ENCODE measurements at regions not wholly inside any gene's neighbourhood (a gene's known extent, or its start where the extent isn't known, plus 50 kb on each side); places are given as distances from the start of the nearest gene placed in this dataset.
"Not testable (repeated sequence)": the region's sequence is repeated elsewhere in the genome, so short reads cannot be mapped to it uniquely, and the experiment has no call there.

DNA sequence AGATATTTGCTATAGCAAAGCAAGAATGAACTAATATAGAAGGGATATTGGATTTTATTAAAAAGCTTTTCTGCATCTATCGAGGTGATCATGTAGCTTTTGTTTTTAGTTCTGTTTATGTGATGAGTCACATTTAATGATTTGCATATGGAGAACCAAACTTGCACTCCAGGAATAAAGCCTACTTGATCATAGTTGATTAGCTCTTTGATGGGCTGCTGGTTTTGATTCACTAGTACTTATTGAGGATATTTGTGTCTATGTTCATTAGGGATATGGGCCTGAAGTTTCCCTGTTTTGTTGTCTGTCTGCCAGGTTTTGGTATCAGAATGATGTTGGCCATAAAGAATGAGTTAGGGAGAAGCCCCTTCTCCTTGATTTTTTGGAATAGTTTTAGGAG, 310.7 kb downstream of the ARPP21 start:
- no peak for DNase-seq

DNA sequence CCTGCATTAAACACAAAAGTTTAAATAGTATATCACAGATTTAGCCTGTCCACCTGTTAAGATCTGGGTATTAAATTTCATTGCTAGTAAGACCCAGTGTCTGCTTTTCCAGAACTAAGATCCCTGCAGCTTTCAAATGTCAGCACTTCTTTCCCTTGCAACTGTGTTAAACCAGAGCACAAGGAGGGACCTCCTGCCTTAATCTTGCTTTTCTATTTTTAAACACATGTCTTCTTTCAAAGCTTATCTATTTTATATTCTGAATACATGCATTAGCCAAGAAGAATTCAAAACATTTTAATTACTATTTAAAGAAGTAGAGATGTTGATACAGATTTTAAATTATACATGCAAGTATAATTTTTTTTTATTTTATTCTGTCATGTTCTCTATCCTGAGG, 315.1 kb downstream of the ARPP21 start:
- no peak for DNase-seq

DNA sequence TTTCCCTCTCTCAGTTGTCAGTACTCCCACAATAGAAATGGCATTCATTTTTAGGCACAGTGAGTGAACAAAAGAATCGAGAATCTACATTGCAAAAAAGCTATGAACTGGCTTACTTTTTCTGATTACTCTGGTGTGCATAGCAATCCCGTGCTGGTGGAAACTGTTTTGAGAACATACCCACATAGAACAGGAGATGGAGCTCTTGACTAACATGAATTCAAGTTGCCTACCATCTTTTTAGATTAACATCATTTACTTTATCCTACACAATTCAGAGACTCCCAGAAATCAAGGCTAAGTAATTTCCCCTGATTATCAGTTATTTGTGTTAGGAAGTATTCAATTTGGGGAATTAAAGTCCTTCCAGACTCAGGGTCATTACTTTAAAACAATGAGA, 326.6 kb downstream of the ARPP21 start:
- no peak for DNase-seq

DNA sequence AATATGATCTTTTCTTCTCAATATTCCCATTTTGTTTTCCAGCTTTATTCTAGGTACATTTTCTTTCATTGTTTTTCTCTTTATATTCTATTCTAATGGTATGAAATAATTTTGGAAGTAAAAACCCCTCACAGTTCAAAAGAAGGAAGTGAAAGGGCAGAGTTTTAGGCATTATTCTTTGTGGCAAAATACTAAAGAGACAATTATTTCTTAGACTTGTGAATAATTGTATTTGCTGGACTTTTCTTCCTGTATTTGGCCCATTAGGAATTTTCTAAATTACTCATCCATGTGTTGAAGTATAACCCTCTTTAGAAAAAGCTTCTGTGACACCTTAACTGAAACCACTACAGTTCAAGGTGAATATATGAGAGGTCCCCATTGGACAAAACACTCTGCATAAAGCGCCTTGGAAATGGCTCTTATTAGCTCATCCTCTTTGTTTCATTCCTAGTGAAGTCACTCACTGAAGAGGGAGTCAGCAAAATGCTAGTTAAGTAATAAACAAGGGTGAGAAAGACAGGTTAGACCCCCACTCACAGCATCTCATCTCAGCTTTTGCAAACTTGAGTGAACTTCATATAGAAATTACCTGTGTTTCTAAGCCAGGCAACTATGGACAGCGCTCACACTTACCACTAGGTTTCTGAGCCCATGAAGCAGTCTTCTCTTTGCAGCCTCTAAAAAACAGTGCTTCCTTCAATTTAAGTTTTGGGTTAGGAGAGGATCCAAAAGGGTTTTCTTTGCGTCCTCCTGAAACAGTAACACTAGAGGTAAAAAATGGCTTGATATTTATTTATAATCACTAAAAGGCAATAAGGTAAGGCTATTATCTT, 327.5 kb downstream of the ARPP21 start:
- no peak for DNase-seq

DNA sequence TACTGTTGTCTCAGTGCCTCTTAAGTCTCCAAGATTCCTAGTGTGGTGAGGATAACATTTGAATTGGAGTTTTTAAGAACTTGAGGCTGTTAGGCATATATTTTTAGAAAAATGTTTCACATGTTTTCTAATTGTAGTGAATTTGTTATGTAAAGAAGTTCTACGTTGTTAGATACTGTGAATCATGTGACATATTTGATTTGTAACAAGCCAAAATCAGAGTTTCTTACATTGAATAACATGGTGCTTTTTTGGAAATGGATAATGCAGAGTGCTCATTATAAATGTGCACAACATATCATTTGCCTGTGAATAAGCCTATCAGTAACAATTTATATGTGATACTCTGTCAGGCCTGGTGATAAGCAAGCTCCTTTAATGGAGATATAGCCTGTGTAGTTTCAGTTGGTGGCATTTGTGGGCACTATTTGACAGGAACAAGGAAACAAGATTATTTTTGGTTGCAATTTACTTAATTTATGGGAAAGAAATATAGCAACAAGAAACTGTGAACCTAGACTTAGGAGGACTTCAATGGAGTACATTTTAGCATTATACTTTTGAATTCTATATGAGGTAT, 328.8 kb downstream of the ARPP21 start:
- no peak for DNase-seq

DNA sequence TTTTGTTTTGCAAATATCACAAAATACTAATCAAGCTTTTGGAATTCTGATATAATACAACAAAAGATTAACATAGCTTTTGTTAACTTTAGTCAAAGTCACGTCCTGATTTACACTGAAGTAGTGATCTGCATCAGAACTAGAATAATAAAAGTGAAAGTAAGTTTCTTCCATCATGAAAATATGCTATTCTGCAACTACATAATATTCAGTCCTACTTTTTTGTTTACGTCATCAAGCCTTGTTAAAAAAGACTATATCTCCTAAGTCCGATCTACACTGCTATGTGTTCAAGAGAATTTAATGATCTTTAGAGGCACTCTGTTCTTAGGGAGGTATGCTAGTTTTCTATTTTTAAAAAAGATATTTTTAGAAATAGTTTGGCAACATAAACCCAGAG, 330.1 kb downstream of the ARPP21 start:
- no peak for DNase-seq

DNA sequence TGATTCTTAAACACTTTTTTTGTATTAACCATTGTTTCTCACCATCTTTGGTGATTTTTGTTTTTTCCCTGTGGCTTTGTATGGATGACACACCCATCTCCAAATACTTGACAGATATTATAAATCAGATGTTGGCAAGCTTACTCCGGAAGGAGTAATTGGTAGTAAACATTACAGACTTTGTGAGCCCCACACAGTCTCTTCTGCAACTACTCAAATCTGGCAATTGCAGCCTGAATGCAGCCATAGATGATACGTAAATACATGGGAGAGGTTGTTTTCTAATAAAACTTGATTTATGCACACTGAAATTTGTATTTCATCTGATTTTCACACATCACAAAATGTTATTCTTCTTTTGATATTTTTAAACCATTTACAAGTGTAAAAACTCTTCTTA, 331.5 kb downstream of the ARPP21 start:
- no peak for DNase-seq

DNA sequence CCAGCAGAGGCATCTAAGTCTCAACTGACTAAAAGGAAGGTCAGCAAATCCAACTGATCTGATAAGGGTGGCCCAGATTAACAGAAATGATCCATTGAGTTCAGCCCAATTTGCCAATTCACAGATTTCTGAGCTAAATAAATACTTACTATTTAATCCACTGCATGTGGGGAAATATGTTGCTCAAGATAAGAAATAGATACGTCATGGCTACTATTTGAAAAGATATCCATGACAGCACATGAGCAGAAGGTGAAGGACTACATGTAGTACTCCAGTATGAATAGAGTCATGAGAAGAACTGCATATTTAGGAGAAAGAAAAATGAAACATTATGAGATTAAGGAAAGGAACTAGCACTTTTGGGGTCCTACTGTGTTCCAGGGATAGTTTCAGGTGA, 332.4 kb downstream of the ARPP21 start:
- no peak for DNase-seq

DNA sequence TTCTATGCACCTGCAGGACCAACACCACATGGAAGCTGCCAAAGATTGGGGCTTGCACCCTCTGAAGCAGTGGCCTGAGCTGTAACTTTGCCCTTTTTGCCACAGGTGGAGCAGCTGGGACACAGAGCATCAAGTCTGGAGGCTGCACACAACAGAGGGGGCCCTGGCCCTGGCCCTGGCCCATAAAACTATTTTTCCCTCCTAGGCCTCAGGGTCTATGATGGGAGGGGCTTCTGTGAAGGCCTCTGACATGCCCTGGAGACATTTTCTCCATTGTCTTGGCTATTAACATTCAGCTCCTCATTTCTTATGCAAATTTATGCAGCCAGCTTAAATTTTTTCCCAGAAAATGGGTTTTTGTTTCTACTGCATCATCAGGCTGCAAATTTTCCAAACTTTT, 335.5 kb downstream of the ARPP21 start:
- DNase-seq = no peak

DNA sequence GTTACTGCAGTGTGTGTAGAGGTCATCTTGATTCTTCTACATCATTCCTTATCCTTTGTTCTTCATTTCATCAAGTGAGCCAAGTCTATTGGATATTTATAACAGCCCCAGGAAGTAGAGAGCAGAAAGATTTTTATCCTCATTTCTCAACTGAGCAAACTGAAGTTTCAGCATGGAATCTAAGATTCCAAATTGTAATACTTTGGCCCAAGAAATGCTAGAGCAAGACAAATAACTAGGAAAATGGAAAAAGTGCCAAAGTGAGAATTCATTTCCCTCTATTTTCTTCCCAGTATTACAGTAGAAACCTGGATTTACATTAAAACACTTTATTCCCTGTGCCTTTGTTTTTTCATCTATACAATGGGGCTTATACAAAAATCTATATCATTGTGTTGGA, 346.8 kb downstream of the ARPP21 start:
- DNase-seq = no peak

DNA sequence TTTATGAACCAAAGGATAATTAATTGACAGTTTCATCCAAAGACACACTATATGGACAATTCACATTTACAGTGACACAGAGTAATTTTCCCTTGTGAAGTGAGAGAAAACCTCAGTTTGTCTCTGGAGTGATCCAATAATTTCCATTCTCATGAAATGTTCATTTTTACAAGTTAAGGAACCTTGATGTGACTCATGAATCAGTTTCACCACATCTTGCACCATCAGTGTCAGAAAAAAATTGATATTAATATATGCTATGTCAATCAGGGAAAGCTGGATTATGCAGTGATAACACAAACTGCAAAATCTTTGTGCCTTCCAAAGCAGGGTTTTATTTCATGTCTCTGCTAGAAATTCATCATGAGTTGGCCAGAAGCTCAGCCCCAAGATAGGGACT, 348.1 kb downstream of the ARPP21 start:
- no peak for DNase-seq

DNA sequence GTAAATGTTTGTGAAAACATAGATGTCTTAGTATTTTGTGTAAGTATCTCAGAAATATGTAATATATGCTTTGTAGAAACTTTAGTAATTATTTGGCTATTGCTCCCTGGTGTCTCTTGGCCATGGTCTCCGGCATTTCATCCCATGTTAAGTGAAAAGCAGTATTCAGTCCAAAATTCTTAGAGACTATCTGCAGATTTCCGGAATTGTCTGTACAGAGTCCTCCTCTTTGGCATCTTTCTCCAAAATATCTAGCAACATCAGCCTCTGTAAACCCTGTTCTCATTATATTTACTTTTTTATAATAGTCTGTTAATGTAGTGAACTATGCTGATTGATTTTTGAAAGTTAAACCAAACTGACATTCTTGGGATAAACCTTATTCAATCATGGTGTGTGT, 352.7 kb downstream of the ARPP21 start:
- no peak for DNase-seq

DNA sequence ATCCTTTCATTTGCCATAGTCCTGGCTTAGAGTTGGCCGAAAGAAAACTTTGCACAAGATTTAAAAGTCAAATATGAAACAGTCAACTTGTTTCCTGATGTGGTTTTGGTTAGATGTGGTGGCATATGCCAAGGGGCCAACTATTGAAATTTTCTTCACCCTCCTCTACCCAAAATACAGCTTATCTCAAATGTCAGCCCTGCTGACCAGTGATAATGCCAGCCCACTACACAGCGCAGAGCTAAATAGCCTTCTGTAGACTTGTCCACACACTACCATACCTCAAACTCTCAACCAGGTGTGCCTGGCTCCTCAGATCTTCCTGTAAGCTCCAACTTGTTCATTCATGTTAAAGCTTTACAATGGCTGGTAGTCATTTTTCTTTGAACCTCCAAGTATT, 368.5 kb upstream of the STAC start:
- no peak for DNase-seq

DNA sequence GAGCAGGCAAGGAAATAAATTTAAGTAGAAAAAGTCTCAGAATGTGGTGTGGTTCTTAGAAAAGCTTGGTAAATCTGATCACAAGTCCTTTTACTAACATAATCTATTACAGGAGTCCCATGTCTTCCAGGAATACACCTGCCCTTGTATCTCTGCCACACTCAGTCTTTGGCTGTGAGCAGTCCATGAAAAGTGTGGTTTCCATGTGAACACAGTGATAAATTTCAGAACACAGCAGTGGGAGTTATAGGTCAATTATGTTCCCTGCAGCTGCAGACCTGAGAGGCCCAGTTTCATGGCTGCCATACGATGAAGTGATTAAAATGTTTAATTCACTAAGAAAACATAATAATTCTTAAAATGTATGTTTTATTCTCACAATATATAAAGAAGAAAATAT, 366.9 kb upstream of the STAC start:
- DNase-seq = no peak

DNA sequence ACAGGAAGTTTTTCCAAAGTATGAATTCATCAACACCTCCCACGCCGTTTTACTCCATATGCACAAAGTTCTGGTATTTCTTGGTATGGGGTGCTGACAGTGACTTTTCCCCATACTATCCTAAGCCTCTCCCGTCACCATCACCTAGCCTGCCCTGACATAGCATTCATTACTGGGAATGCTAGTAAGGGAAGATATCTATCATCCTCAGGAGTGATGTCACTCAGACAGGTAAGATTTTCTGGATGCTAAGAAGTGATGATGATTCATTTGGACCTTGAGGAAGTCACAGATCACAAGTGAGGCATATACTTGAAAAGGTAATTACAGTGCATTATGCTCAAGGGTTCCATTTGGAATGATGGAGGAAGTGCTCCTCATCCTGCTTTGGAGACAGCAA, 355.1 kb upstream of the STAC start:
- DNase-seq = no peak

DNA sequence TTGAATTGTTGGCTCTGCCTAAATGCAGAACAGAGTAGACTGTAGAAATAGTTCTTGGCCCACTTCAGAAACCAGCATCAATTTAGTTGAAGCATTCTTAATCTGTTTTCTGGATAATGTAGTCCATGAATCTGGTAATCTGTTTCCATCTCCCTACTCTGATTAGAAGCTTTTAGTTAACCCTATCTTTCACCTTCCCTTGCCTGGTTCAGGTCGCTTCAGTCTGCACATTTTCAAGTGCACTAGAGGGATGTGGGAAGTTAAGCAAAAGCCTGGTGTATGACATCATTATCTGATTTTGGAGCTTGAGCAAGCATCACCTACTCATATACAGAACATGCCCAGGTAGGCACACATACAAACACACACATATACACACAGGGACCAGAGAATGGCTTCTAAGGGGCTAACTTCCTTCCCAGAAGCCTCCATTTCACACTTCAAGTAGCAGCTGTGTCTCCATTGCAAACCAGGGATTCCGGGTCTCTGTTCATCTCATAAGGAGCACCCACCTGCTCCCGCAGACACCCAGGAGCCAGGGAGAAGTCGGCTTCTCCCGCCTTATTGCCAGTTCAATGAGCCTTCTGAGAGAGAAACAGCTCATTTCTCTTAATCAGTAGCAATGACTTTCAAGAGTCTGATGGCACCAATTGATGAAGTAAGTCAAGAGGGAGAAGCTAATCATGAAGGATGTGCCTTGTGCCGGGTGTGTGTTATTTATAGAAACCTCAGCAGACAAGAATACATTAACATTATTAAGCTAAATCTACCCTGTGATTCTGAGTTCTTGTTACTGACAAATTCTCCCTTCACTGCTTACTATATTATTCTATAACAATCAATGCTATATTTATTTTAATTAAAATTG, 347.9 kb upstream of the STAC start:
- DNase-seq = no peak

DNA sequence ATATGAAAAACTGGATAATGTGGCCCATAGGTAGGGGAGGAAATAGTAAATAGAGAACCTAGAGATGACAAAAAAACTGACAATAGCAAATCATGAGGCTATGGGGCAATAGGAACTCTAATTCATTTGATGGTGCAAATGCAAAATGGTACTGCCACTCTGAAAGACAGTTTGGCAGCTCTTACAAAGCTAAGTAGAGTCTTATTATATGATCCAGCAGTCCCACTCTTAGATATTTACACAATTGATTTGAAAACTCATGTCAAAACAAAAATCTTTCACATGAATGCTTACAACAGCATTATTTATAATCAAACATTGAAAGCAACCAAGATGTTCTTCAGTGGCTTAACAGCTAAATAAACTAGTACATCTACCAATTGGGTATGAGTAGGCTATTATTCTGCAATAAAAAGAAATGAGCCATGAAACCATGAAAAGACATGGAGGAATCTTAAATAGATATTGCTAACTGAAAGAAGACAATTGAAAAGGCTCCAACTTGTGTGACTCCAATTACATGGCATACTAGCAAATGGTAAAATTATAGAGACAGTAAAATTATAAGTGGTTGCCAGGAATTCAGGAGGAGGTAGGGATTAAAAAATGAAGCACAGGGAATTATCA, 321.8 kb upstream of the STAC start:
- DNase-seq = no peak

DNA sequence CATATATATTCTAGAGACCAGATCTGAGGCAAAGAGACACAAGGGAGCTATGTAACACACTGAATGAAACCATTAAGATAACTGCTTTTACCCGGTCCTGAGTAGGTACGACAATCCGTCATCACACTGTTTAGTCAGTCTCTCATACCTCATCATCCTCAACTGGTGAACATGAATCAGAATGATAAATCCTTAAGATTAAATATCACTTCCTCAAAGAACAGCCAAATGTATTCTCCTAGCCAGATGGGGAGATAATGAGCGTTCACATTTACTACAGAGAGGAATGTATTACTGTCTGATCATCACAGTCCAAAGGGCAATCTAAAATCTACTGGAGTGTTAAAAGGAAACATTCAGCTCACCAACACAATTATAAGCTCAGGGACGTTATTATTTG, 319.4 kb upstream of the STAC start:
- no peak for DNase-seq

DNA sequence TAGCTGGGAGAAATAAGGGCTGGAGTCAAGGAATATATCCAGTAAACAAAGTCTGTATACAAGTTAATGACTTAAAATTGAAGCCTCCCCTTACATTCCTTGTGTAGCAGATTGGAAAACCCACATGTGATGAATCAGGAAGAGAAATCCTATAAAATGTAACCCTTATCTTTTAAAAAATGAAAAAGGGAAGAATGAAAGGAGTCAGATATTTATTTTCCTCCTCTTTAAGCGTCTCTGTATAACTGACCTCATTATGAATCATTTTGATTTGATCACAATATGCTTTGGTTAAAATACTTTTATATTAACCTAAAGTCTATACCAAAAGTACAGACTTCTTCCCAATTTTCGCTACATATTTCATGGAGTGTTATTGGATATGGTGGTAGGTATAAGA, 316.3 kb upstream of the STAC start:
- DNase-seq = no peak

DNA sequence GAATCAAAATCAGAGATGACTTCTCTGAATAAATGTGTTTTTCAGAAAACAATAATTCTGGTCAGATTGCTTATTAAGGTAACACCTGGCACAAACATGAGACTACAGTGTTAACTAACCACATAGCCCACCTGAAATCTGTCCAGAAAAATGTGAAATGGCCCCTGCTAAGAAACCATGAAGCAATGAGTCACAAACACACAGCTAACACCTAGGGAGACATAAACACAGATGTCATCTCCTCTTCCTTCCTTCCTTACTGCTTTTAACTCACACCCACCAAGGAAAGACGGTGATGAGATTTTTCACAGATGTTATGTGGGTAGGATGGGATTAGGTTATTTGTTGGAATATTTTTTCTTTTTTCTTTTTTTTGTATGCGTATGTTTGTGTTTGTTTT, 315.0 kb upstream of the STAC start:
- DNase-seq = no peak

DNA sequence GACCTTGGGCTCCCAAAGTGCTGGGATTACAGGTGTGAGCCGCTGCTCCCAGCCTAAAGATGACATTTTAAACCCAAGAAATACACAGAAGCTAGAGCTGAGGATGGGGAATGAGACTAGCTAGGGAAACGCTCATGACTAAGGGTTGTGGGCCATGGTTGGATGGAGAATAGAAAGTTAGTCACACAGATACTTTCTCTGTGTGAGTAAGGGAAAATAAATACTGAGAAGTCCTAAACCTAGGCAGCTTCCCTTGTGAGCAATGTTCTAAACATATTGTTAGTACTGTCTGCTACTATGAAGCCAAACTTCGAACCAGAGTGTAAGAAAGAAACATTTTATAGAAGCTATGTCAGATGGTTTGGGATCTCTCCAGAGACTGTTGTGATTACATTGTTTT, 304.8 kb upstream of the STAC start:
- DNase-seq = no peak

DNA sequence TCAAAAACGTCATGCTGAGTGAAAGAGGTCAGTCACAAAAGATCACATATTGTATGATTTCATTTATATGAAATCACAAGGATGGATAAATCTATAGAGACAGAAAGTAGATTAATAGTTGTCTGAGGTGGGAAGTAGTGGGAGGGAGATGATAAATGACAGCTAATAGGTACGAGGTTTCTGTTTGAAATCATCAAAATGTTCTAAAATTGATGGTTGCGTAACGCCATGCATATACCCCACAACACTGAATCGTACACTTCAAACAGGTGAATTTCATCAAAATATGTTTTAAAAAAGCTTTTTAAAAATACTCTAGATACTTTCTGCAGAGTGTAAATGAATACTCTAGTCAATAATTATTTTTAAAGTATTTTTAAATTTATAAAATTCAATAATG, 303.0 kb upstream of the STAC start:
- DNase-seq = no peak

DNA sequence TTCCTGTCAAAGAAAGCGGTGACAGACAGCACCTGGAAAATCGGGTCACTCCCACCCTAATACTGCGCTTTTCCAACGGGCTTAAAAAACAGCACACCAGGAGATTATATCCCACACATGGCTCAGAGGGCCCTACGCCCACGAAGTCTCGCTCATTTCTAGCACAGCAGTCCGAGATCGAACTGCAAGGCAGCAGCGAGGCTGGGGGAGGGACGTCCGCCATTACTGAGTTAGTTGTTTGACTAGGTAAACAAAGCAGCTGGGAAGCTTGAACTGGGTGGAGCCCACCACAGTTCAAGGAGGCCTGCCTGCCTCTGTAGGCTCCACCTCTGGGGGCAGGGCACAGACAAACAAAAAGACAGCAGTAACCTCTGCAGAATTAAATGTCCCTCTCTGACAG, 297.3 kb upstream of the STAC start:
- not testable (repeated sequence) for DNase-seq

DNA sequence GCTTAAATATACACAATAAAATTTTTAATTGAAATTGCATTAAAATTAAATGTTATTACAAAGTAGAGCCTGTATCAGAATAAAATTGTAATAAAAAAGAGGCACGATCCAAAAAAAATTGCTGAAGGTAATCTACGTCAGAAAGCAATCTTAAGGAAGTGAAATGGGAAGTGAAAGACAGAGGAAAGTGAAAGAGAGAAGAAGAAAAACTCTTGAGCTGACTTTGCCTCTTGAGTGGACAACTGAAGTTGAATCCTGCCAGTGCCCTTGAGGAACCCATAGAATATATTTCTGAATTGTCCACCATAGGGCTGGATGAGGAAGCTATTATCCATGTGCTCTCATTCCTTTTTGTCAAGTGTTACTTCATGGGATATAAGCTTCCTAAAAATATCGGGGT, 285.1 kb upstream of the STAC start:
- no peak for DNase-seq
